ENCODE measurements at regions not wholly inside any gene's neighbourhood (a gene's known extent, or its start where the extent isn't known, plus 50 kb on each side); places are given as distances from the start of the nearest gene placed in this dataset.

GRCh38 chr13:40334031-40334430 is 332.4 kb downstream of the FOXO1 start:
- no peaks in the 10 kb centered on the region for H3K36me3 ChIP-seq (ENCODE audit: control insufficient read depth in 1 of 2, insufficient read depth in 2 of 2, low read length in 2 of 2)
- no peak overlapping the region for H3K23ac ChIP-seq (ENCODE audit: low read length)
- H3K4me1 ChIP-seq (ENCODE audit: control insufficient read depth in 1 of 2, insufficient read depth in 2 of 2, low read length in 2 of 2), result peaks cover 13 to 18% of the 10 kb centered on the region in 2 experiments
- peak overlapping the region; percentile 59 for H2BK12ac ChIP-seq (ENCODE audit: low read length)
- peak overlapping the region; percentile 81 for H3K14ac ChIP-seq (ENCODE audit: low read length)
- no peak overlapping the region for H3K4me2 ChIP-seq (ENCODE audit: low read length)
- no peak for DNase-seq
- peak overlapping the region; percentile 53 for H2BK5ac ChIP-seq (ENCODE audit: low read depth, low read length, poor library complexity)
- no CpG with 5 or more reads among the region's 3 CpGs for WGBS (ENCODE audit: extremely low coverage, insufficient coverage, insufficient read length)
- H3K18ac ChIP-seq (ENCODE audit: low read length), result no peak overlapping the region
- peak overlapping the region; percentile 30 for H2BK120ac ChIP-seq (ENCODE audit: insufficient read depth, low read length, poor library complexity)
- no peak overlapping the region for H3K27ac ChIP-seq (ENCODE audit: low read depth, low read length)
- no peak overlapping the region for H3K4ac ChIP-seq (ENCODE audit: low read depth, low read length)
- no peaks in the 10 kb centered on the region for H3K27me3 ChIP-seq (ENCODE audit: insufficient read depth, low read length)
- no peak overlapping the region for H3K4me3 ChIP-seq (ENCODE audit: low read depth, low read length)
- peaks cover 24% of the 10 kb centered on the region for H3K79me1 ChIP-seq (ENCODE audit: low read length)
- no peak overlapping the region for H3K9ac ChIP-seq (ENCODE audit: low read length)
- H3K9me3 ChIP-seq (ENCODE audit: insufficient read depth, low read depth, low read length), result no peaks in the 10 kb centered on the region
- peak overlapping the region; percentile 84 for H4K91ac ChIP-seq (ENCODE audit: low read depth, low read length)
- peak overlapping the region; percentile 45 for H2AFZ ChIP-seq (ENCODE audit: insufficient read depth, low read length, poor library complexity)
- peaks cover 2% of the 10 kb centered on the region for H3K79me2 ChIP-seq (ENCODE audit: control insufficient read depth, insufficient read depth, low read length, poor library complexity)
- peak overlapping the region; percentile 93 for H2AK5ac ChIP-seq (ENCODE audit: low read length)
- peak overlapping the region; percentile 45 for H4K8ac ChIP-seq (ENCODE audit: low read depth, low read length)
- no peak overlapping the region for H4K12ac ChIP-seq (ENCODE audit: low read depth, low read length)

GRCh38 chr13:40334616-40335015 is 331.8 kb downstream of the FOXO1 start:
- no peaks in the 10 kb centered on the region for H3K36me3 ChIP-seq (ENCODE audit: control insufficient read depth in 1 of 2, insufficient read depth in 2 of 2, low read length in 2 of 2)
- H3K27me3 ChIP-seq (ENCODE audit: insufficient read depth, low read length), result no peaks in the 10 kb centered on the region
- peaks cover 24% of the 10 kb centered on the region for H3K79me1 ChIP-seq (ENCODE audit: low read length)
- H2BK12ac ChIP-seq (ENCODE audit: low read length), result no peak overlapping the region
- DNase-seq, result no peak
- no peak overlapping the region for H3K9ac ChIP-seq (ENCODE audit: low read length)
- no CpG with 5 or more reads among the region's 6 CpGs for WGBS (ENCODE audit: extremely low coverage, insufficient coverage, insufficient read length)
- no peak overlapping the region for H3K23ac ChIP-seq (ENCODE audit: low read length)
- H3K4me3 ChIP-seq (ENCODE audit: low read depth, low read length), result no peak overlapping the region
- no peaks in the 10 kb centered on the region for H3K9me3 ChIP-seq (ENCODE audit: insufficient read depth, low read depth, low read length)
- peak overlapping the region; percentile 38 for H4K91ac ChIP-seq (ENCODE audit: low read depth, low read length)
- no peaks in the 10 kb centered on the region for H3K79me2 ChIP-seq (ENCODE audit: control insufficient read depth, insufficient read depth, low read length, poor library complexity)
- H3K14ac ChIP-seq (ENCODE audit: low read length), result no peak overlapping the region
- no peak overlapping the region for H3K18ac ChIP-seq (ENCODE audit: low read length)
- H3K4me2 ChIP-seq (ENCODE audit: low read length), result no peak overlapping the region
- no peak overlapping the region for H2AFZ ChIP-seq (ENCODE audit: insufficient read depth, low read length, poor library complexity)
- peaks cover 10 to 15% of the 10 kb centered on the region in 2 experiments for H3K4me1 ChIP-seq (ENCODE audit: control insufficient read depth in 1 of 2, insufficient read depth in 2 of 2, low read length in 2 of 2)
- H4K12ac ChIP-seq (ENCODE audit: low read depth, low read length), result no peak overlapping the region
- H3K4ac ChIP-seq (ENCODE audit: low read depth, low read length), result no peak overlapping the region
- no peak overlapping the region for H2AK5ac ChIP-seq (ENCODE audit: low read length)
- no peak overlapping the region for H2BK5ac ChIP-seq (ENCODE audit: low read depth, low read length, poor library complexity)
- H4K8ac ChIP-seq (ENCODE audit: low read depth, low read length), result no peak overlapping the region
- H2BK120ac ChIP-seq (ENCODE audit: insufficient read depth, low read length, poor library complexity), result no peak overlapping the region
- H3K27ac ChIP-seq (ENCODE audit: low read depth, low read length), result no peak overlapping the region

- Histone ChIP-seq H3K79me1 (ENCODE audit: low read length) (peaks cover 33% of the 10 kb centered on the region), H2AK5ac (ENCODE audit: low read length) (peak overlapping the region; percentile 11), H3K4me3 (ENCODE audit: low read depth, low read length) (no peak overlapping the region), H3K4me1 (ENCODE audit: control insufficient read depth in 1 of 2, insufficient read depth in 2 of 2, low read length in 2 of 2) (peaks cover 15 to 20% of the 10 kb centered on the region in 2 experiments), H3K9me3 (ENCODE audit: insufficient read depth, low read depth, low read length) (no peaks in the 10 kb centered on the region), H3K14ac (ENCODE audit: low read length) (peak overlapping the region; percentile 40), H3K79me2 (ENCODE audit: control insufficient read depth, insufficient read depth, low read length, poor library complexity) (peaks cover 2% of the 10 kb centered on the region), H4K91ac (ENCODE audit: low read depth, low read length) (peak overlapping the region; percentile 20), H3K18ac (ENCODE audit: low read length) (no peak overlapping the region), H4K12ac (ENCODE audit: low read depth, low read length) (no peak overlapping the region), H2AFZ (ENCODE audit: insufficient read depth, low read length, poor library complexity) (no peak overlapping the region), H3K4me2 (ENCODE audit: low read length) (no peak overlapping the region), H3K23ac (ENCODE audit: low read length) (no peak overlapping the region), H3K36me3 (ENCODE audit: control insufficient read depth in 1 of 2, insufficient read depth in 2 of 2, low read length in 2 of 2) (no peaks in the 10 kb centered on the region), H2BK12ac (ENCODE audit: low read length) (peak overlapping the region; percentile 33), H3K27me3 (ENCODE audit: insufficient read depth, low read length) (no peaks in the 10 kb centered on the region), H3K4ac (ENCODE audit: low read depth, low read length) (no peak overlapping the region), H3K9ac (ENCODE audit: low read length) (no peak overlapping the region), H3K27ac (ENCODE audit: low read depth, low read length) (no peak overlapping the region), H2BK120ac (ENCODE audit: insufficient read depth, low read length, poor library complexity) (peak overlapping the region; percentile 39), H2BK5ac (ENCODE audit: low read depth, low read length, poor library complexity) (peak overlapping the region; percentile 35), H4K8ac (ENCODE audit: low read depth, low read length) (no peak overlapping the region)
- no CpG with 5 or more reads among the region's 7 CpGs for WGBS (ENCODE audit: extremely low coverage, insufficient coverage, insufficient read length)
- DNase-seq, result no peak
Measured at GRCh38 chr13:40336228-40337221, 329.9 kb downstream of the FOXO1 start.

- no CpG with 5 or more reads among the region's 6 CpGs for whole genome bisulfite sequencing (ENCODE audit: extremely low coverage, insufficient coverage, insufficient read length)
- H3K27me3 ChIP-seq (ENCODE audit: insufficient read depth, low read length), result no peaks in the 10 kb centered on the region
Measured at GRCh38 chr13:40337651-40338050, 328.8 kb downstream of the FOXO1 start.

More at GRCh38 chr13:40337651-40338050, 328.8 kb downstream of the FOXO1 start:
- Histone ChIP-seq H3K18ac (ENCODE audit: low read length) (peak overlapping the region; percentile 81), H3K79me2 (ENCODE audit: control insufficient read depth, insufficient read depth, low read length, poor library complexity) (peaks cover 7% of the 10 kb centered on the region), H3K9me3 (ENCODE audit: insufficient read depth, low read depth, low read length) (no peaks in the 10 kb centered on the region), H3K27ac (ENCODE audit: low read depth, low read length) (no peak overlapping the region), H4K8ac (ENCODE audit: low read depth, low read length) (no peak overlapping the region), H3K36me3 (ENCODE audit: control insufficient read depth in 1 of 2, insufficient read depth in 2 of 2, low read length in 2 of 2) (no peaks in the 10 kb centered on the region), H3K4me3 (ENCODE audit: low read depth, low read length) (no peak overlapping the region), H3K9ac (ENCODE audit: low read length) (no peak overlapping the region), H3K14ac (ENCODE audit: low read length) (peak overlapping the region; percentile 73), H3K79me1 (ENCODE audit: low read length) (peaks cover 40% of the 10 kb centered on the region), H2BK5ac (ENCODE audit: low read depth, low read length, poor library complexity) (no peak overlapping the region), H2AFZ (ENCODE audit: insufficient read depth, low read length, poor library complexity) (no peak overlapping the region), H2BK120ac (ENCODE audit: insufficient read depth, low read length, poor library complexity) (peak overlapping the region; percentile 75), H3K4me1 (ENCODE audit: control insufficient read depth in 1 of 2, insufficient read depth in 2 of 2, low read length in 2 of 2) (peaks cover 13 to 25% of the 10 kb centered on the region in 2 experiments), H2BK12ac (ENCODE audit: low read length) (peak overlapping the region; percentile 98), H4K91ac (ENCODE audit: low read depth, low read length) (peak overlapping the region; percentile 67), H3K23ac (ENCODE audit: low read length) (no peak overlapping the region), H2AK5ac (ENCODE audit: low read length) (peak overlapping the region; percentile 78), H4K12ac (ENCODE audit: low read depth, low read length) (no peak overlapping the region), H3K4ac (ENCODE audit: low read depth, low read length) (no peak overlapping the region), H3K4me2 (ENCODE audit: low read length) (no peak overlapping the region)
- no peak for DNase-seq

Data from trophoblast cell (in vitro differentiated cells and primary cell).